ENCODE measurements at regions not wholly inside any gene's neighbourhood (a gene's known extent, or its start where the extent isn't known, plus 50 kb on each side); places are given as distances from the start of the nearest gene placed in this dataset.

DNA sequence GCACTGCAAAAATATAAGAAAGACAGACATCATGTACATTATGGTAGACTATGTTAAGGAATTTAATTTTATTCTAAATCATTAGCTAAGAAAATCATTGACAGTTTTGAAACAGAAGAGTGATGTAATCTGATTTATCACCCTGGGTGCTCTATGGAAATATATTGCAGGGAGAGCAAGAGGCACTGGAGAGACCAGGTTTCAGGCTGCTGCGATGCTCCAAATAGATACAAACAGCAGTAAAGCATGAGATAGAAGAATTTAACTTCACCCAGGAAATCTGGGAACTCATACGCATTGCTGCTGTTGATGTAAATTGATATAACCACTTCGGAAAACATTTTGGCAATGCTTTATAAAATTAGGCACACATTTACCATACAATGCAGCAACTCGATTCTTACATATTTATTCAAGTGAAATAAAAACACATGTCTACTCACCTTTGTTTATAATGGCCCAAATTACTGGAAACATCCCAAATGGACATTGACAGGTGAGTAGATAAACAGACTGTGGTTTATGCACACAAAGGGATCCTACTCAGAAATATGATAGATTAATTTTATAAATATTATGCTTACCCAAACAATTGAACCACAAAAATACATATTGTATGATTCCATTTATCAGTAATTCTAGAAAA is 535.1 kb upstream of the CHORDC1 start:
- no peak overlapping the region for H3K4me3 ChIP-seq (ENCODE audit: low read length)
- H3K9me2 ChIP-seq (replicated peaks; ENCODE audit: low read length), result no peaks in the 10 kb centered on the region
- H3K4me1 ChIP-seq (ENCODE audit: insufficient read depth, low read length), result peaks cover 5% of the 10 kb centered on the region
- peak overlapping the region; percentile 23 for H3K4me2 ChIP-seq (ENCODE audit: low read length)
- no peaks in the 10 kb centered on the region for H3K79me2 ChIP-seq (ENCODE audit: low read length)
- H3K36me3 ChIP-seq (ENCODE audit: low read depth, low read length), result no peaks in the 10 kb centered on the region
- no peak overlapping the region for H3K9ac ChIP-seq (ENCODE audit: low read length)
- BruUV-seq (replicated peaks), result no TSS peak
- H2AFZ ChIP-seq (ENCODE audit: low read length), result no peak overlapping the region
- peak; percentile 82 for DNase-seq
- ChIA-PET CTCF (no interaction called here), POLR2A (ENCODE audit: unreplicated experiment) (no interaction called here)
- H3K27me3 ChIP-seq (ENCODE audit: low read length), result no peaks in the 10 kb centered on the region
- intact Hi-C loops (cut with micrococcal nuclease), result no loop called here
- H3F3A ChIP-seq (ENCODE audit: low read length, unreplicated experiment), result no peaks in the 10 kb centered on the region
- H4K20me1 ChIP-seq (ENCODE audit: low read length), result no peaks in the 10 kb centered on the region
- no peak for TF ChIP-seq EZH2phosphoT487 (IDR thresholded peaks at IDR 0.05; ENCODE audit: borderline replicate concordance, low read length)
- TF ChIP-seq EZH2 (IDR thresholded peaks at IDR 0.05; ENCODE audit: low read length, unreplicated experiment), result no peak
- TF ChIP-seq, protein P1, sequence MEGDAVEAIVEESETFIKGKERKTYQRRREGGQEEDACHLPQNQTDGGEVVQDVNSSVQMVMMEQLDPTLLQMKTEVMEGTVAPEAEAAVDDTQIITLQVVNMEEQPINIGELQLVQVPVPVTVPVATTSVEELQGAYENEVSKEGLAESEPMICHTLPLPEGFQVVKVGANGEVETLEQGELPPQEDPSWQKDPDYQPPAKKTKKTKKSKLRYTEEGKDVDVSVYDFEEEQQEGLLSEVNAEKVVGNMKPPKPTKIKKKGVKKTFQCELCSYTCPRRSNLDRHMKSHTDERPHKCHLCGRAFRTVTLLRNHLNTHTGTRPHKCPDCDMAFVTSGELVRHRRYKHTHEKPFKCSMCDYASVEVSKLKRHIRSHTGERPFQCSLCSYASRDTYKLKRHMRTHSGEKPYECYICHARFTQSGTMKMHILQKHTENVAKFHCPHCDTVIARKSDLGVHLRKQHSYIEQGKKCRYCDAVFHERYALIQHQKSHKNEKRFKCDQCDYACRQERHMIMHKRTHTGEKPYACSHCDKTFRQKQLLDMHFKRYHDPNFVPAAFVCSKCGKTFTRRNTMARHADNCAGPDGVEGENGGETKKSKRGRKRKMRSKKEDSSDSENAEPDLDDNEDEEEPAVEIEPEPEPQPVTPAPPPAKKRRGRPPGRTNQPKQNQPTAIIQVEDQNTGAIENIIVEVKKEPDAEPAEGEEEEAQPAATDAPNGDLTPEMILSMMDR (conservative IDR thresholded peaks at IDR 0.05; ENCODE audit: low read depth, low read length), result no peak
- ATAC-seq, result peak; percentile 38; the same call in 1 of the 2 replicates
- H3K27ac ChIP-seq (ENCODE audit: low read length), result no peak overlapping the region
- H3K9me3 ChIP-seq (ENCODE audit: low read length), result no peaks in the 10 kb centered on the region

DNA sequence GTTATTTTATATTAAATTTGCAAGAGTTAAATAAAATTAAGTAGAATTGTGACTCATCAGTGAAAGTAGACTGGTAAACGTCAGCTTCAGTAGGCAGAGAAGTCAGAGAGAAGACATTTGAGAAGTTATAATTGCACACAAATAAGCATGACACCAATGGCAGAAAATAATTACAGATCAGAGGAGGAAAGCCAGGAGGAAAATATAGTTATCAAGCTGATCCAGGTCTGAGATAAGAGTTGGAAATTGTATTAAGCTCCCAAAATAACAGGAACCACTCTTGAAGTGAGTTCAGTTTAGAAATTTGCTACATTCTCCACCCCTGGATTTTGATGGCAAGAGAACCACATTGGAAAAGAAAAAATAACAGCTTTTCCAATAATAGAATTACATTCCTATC is 533.8 kb upstream of the CHORDC1 start:
- ChIA-PET CTCF (no interaction called here), POLR2A (ENCODE audit: unreplicated experiment) (no interaction called here)
- ATAC-seq (no peak), DNase-seq (no peak)
- Histone ChIP-seq H3K27ac (ENCODE audit: low read length) (no peak overlapping the region), H3K27me3 (ENCODE audit: low read length) (no peaks in the 10 kb centered on the region), H3K9me2 (replicated peaks; ENCODE audit: low read length) (no peaks in the 10 kb centered on the region), H3K9me3 (ENCODE audit: low read length) (no peaks in the 10 kb centered on the region), H2AFZ (ENCODE audit: low read length) (no peak overlapping the region), H3K79me2 (ENCODE audit: low read length) (no peaks in the 10 kb centered on the region), H3K4me3 (ENCODE audit: low read length) (no peak overlapping the region), H4K20me1 (ENCODE audit: low read length) (no peaks in the 10 kb centered on the region), H3K4me2 (ENCODE audit: low read length) (no peak overlapping the region), H3K36me3 (ENCODE audit: low read depth, low read length) (no peaks in the 10 kb centered on the region), H3K9ac (ENCODE audit: low read length) (no peak overlapping the region), H3F3A (ENCODE audit: low read length, unreplicated experiment) (no peaks in the 10 kb centered on the region), H3K4me1 (ENCODE audit: insufficient read depth, low read length) (peaks cover 5% of the 10 kb centered on the region)
- intact Hi-C loops (cut with micrococcal nuclease), result no loop called here
- no TSS peak for BruUV-seq (replicated peaks)
- TF ChIP-seq EZH2 (IDR thresholded peaks at IDR 0.05; ENCODE audit: low read length, unreplicated experiment) (no peak), EZH2phosphoT487 (IDR thresholded peaks at IDR 0.05; ENCODE audit: borderline replicate concordance, low read length) (no peak)
- TF ChIP-seq, protein P1 (conservative IDR thresholded peaks at IDR 0.05; ENCODE audit: low read depth, low read length), result no peak

DNA sequence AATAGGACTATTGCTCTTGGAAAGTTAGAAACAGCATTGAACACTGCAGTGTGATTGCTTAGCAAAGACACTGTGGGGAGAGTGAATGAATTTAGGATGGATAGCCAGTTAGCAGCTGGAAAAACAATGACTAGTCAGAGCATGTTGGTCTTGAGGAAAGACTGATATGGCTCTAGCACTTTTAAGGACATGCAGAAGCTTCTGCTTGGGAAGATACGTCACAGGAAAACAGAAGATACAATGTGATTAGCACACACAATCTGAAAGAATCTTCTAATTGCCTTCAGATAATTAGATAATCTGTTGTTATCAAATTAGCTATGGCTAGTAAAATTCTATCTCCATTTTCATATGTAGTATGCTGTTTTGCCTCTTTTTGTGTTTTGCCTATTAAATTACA is 530.7 kb upstream of the CHORDC1 start:
- H3K36me3 ChIP-seq (ENCODE audit: low read depth, low read length), result no peaks in the 10 kb centered on the region
- CTCF ChIA-PET, result no interaction called here

More for the DNA sequence above, 530.7 kb upstream of the CHORDC1 start:
- Histone ChIP-seq H3F3A (ENCODE audit: low read length, unreplicated experiment) (no peaks in the 10 kb centered on the region), H3K27me3 (ENCODE audit: low read length) (no peaks in the 10 kb centered on the region), H2AFZ (ENCODE audit: low read length) (no peak overlapping the region), H4K20me1 (ENCODE audit: low read length) (no peaks in the 10 kb centered on the region), H3K4me2 (ENCODE audit: low read length) (no peak overlapping the region), H3K4me1 (ENCODE audit: insufficient read depth, low read length) (peaks cover 5% of the 10 kb centered on the region), H3K9me2 (replicated peaks; ENCODE audit: low read length) (no peaks in the 10 kb centered on the region), H3K9me3 (ENCODE audit: low read length) (no peaks in the 10 kb centered on the region), H3K9ac (ENCODE audit: low read length) (no peak overlapping the region), H3K4me3 (ENCODE audit: low read length) (no peak overlapping the region), H3K27ac (ENCODE audit: low read length) (no peak overlapping the region), H3K79me2 (ENCODE audit: low read length) (no peaks in the 10 kb centered on the region)
- intact Hi-C loops (cut with micrococcal nuclease), result no loop called here
- DNase-seq, result no peak
- POLR2A ChIA-PET (ENCODE audit: unreplicated experiment), result no interaction called here
- no peak for TF ChIP-seq EZH2phosphoT487 (IDR thresholded peaks at IDR 0.05; ENCODE audit: borderline replicate concordance, low read length)
- no peak for TF ChIP-seq EZH2 (IDR thresholded peaks at IDR 0.05; ENCODE audit: low read length, unreplicated experiment)
- TF ChIP-seq, protein P1 (conservative IDR thresholded peaks at IDR 0.05; ENCODE audit: low read depth, low read length), result no peak
- BruUV-seq (replicated peaks), result no TSS peak
- ATAC-seq, result no peak
